HG03442 (cell line): ENCODE measurements at regions not wholly inside any gene's neighbourhood (a gene's known extent, or its start where the extent isn't known, plus 50 kb on each side); places are given as distances from the start of the nearest gene placed in this dataset.

Experiments used
- ATAC-seq: cut with Tn5 transposase; IDR thresholded peaks from one replicate; pipeline ENCODE4 v1.9.1; 2021; ENCODE audit warnings: mild to moderate bottlenecking, moderate library complexity; ENCODE audit not compliant: unreplicated experiment

DNA sequence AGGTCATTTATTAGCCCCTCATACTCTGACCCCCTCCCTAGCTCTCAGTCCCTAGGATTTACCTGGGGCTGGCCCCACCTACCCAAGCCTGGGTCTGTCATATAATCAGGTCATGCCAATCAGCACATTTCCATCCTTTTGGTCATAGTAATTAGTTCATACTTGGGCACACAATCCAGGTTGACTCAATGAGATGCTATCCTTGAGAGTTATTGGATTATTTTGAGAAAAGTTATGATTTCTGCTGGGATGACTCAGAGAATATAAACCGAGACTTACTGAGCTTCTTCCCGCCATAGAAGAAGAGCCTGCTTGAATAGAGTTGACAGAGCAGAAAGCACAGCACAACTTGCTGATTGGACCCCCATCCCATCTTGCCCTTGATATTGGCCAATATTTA lies 331.5 kb downstream of the CBLN1 start:
- ATAC-seq = no peak

DNA sequence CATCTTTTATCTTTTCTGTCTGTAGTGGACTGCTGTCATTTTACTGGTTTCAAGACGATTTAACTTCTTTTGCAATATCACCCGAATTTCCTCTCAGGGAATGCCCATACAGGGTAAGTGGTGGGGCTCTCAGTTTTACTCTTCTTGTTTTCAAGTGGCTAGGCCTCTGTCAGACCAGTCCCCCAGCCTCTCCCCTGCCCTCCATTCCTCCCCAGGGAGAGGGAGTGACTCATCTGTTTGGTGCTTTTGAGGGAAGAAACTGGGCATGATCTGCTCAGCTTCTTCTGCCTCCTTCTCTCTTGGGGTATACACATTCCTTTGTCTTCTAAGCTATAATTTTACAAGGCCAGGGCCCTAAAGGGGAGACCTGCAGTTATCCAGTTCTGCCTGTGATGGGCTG lies 332.0 kb downstream of the CBLN1 start:
- ATAC-seq = no peak

DNA sequence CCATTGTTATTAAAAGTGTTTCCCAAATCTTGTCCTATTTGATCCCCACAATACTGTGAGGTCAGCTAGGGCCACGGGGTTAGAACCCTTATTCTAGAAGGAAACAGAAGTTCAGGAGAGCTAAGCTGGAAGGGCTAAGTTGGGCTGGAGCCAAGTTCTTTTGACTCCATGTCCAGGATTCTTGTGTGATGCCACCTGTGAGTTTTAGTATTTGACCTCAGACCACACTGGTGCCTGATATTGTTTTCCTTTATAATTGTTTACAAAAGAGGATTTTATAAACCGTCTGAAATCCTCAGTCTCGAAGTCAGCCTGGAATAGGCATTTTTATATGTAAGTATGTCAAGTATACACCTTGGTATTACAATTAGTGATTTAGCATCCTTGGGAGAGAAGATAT lies 332.7 kb downstream of the CBLN1 start:
- no peak for ATAC-seq

DNA sequence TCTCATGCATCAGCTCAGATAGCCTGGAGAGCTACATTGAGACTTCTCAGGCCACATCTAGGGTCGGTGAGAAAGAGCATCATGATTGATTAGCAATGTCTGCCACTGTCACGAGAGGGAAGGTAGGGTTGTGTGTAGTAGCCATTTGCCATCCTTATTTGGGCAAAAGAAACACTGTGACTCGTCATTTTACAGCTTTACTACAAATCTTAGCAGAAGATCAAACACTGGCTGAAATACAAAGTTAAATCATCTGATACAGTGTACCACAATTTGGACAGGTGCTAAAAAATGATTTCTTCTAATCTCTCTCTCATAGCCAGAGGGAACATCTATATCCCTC lies 334.3 kb downstream of the CBLN1 start:
- ATAC-seq = no peak

DNA sequence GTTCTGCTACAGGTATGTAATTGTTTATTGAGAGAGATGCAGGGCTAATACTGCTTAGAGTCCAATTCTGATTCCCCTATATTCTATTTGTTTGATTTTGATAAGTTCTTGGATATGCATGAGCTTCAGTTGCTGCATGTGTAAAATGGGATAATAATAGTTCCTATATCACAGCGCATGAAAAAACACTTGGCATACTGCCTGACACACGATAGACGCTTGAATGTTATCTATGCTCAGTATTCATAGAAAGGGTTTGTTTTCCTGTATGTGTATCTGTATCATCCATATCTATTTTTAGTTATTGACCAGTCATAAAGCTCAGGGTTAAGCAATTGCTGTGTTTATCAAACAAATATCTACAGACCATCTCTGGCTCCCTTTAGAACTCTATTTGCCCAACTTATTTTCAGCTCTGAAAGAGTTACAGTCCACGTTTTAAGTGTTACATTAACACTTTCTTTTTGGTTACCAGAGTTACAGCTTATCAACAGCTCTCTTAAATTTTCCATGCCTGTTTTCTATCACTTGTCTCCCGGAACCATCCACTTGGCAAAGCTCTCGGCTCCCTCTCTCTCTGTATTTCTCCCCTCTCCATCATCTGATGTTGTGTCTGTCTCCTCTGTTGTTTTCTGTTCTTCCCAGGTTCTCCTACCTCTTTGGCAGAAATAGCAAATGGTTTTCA lies 334.8 kb downstream of the CBLN1 start:
- no peak for ATAC-seq

DNA sequence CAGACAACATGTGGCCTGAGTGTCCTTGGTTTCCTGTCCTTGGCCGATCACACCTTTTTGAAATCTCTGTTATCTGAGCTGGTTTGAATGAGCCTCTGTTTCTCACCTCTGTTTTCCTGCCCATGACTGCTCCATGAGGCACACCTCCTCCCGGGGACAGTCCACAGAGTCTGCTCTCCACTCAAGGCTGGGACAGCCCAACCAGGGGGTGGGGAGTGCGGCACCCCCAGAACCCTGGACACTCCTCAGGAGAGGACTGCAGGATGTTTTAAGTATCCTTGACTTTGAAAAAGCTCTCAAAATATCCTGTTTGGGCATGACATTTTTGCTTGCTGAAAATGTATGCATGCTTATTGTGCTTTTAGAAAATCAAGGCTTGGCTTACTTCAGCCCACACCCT lies 333.0 kb upstream of the N4BP1 start:
- ATAC-seq = no peak

DNA sequence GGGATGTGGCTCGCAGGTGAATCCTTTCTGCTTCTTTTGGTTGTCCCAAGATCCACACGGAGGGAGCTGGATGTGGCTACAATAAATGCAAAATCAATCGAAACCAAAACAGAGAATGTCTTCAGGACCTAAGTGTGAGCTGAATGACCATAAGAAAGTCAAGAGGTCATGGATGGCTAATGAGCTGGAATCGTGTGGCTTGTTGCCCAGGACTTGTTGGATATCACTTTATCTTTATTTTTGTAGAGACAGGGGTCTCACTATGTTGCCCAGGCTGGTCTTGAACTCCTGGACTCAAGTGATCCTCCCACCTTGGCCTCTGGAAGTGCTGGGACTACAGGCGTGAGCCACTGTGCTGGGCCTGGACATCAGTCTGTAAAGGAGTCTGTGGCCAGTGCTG lies 326.8 kb upstream of the N4BP1 start:
- ATAC-seq = no peak

DNA sequence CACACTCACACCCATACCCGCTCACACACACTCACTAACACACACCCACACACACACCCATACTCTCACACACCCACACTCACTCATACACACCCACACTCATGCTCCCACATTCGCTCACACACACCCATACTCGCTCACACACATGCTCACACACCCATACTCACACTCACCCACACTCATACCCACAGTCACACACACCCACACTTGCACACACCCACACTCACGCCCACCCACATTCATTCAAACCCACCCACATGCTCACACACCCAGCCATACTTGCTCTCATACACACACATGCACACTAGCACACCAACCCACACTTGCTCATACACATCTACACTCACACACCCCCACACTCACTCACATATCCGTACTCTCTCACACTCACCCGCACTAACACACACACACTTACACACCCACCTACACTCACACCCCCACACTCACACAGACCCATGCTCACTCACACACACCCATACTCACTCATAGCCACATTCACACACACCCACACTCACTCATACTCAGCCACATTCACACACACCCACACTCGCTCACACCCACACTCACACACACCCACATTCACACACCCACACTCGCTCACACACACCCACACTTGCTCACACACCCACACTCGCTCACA lies 322.4 kb upstream of the N4BP1 start:
- ATAC-seq = no peak

DNA sequence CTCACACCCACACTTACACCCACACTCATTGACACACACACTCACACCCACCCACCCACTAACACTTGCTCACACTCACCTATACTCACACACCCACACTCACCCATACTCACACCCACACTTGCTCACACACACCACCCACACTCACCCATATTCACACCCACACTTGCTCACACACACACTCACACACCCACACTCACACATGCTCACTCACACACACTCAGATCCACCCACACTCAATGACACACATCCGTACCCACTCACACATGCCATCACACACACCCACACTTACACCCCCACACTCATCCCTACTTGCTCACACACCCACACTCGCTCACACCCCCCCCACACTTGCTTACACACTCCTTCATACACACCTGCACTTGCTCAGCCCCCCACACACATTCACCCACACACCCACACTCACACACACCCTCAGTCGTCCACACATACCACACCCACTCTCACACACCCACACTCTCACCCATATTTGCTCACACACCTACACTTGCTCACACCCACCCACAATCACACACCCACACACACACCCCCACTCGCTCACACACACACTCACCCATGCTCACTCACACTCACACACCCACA lies 321.1 kb upstream of the N4BP1 start:
- no peak for ATAC-seq

DNA sequence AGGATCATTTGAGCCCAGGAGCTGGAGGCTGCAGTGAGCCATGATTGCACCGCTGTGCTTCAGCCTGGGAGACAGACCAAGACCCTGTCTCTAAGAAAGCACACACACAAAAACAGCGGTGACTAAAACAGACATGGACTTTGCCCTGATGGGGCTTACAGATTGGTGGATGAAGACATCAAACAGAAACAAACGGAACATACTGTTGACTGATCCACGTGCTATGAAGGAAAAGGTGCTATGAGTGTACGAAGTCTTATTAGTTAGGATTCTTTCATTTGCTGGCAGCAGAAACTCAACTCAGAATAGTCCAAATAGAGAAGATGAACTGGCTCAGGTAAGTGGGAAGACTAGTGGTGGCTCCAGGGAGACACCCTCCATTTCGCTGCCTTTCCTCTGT lies 309.8 kb upstream of the N4BP1 start:
- no peak for ATAC-seq

DNA sequence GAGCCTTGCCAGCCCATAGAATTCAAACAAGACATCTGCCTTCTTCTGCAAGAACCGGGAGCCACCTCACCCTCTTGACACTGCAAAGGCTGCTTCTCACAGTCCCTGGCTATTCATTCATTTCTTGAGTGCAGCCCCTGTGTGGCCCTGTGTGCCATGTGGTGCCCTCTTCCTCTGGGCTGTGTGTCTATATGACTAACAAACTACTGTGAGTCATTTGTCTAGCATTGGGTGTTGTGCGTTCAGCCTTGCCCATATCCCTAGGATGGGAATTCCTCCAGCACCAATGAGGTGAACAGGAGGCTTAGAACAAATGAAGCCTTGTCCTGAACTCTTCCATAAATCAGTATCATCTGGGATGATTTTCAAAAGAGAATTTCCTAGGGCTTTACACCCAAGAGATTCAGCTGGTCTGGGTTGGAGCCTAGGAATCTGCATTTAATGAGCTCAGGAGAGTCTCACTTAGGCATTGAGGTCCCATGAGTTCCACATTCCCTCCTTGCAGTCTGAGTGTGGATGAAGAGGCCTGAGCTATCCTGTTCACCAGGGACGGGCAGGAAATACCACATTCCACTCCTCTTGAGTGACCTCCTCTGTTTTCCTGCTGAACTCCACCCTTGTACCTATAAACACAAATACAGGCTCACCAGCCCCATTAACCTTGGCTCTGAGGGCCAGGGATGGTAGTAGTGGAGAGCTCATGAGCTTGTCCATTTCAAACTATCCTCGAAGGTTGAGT lies 308.7 kb upstream of the N4BP1 start:
- ATAC-seq = no peak

DNA sequence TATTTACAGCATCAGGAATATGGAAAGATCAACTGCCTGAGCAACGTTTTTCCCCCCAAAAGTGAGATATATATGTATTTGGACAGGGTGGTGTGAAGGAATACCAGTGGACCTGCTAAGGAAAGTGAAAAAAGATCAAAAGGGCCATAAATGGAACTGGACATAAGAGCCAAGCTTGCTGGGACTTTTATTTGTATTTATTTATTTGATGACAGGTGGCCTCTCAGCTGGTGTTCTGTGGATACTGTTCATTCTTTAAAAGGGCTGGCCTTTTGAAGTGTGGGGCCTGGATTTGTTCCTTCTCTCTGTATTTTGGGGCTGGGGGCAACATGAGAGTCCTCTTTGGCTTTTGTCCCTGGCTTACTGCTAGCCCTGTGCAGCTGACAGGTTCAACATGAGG lies 306.6 kb upstream of the N4BP1 start:
- no peak for ATAC-seq

DNA sequence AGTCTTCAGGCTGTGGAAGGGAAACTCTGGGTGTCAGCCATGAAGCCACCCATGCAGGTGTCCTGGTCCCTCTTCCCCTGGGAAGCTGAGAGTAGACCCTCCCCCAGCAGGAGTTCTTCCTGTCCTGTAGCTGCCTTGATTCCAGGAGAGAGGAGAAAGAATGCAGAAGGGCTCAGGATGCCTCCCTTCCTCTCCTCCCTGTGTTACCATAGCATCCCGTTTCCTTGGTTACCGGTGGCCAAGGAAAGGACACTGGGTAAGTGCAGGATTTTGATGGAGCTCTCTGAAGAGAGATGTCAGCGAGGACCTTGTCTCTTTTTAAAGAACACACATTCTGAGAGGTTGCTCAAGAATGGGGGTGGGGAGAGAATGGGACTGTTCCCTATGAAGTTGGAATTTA lies 304.1 kb upstream of the N4BP1 start:
- ATAC-seq = no peak

DNA sequence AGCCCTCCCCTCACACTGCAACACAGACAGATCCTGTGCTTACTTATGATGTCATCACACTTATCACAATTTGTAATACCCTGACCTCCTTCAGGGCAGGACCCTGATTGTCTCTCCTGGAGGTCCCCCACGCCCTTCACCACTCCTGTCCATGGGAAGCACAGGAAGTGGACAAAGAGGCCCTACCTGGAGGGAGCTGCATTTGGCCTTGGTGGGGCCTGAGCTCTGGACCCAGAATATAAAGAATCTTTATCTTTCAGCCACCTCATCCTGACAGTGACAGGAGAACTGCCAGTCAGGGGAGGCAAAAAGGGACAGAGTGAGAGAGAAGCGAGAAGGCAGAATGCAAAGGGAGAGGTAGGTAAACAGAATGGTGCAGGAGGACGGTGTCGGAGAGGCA lies 303.4 kb upstream of the N4BP1 start:
- no peak for ATAC-seq

DNA sequence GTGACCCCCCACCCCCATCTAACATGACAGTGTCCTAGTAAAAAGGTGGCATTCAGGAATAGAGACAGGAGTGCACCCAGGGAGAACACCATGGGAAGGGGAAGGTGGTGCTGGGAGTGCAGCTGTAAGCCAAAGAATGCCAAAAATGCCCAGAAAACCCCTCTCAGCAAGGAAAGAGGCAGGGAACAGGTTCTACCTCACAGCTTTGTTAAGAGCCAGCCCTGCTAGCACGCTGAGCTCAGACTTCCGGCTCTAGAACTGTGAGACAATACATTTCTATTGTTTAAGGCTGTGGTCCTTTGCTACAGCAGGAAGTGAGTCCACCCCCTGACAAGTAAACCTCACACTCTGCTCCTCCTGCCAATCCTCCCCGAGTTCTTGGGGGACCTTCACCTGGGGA lies 302.4 kb upstream of the N4BP1 start:
- no peak for ATAC-seq

DNA sequence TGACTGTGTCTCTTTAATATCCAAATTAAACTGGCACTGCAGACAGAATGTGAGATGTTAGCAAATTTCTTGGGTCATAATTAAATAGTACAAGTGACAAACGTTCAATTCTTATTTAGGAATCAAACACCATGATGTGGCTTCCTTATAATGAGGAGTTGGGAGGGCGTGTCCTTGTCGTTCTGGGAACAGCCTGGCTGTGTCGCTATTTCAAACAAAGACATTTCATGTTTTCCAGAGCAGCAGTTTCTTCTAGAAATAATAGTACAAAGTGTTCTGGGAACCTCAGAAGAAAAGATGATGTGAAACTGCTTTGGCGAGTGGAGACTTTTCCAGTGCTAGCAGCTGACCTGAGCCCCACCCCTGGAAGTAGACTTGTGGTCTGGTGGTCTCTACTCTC lies 301.7 kb upstream of the N4BP1 start:
- ATAC-seq = no peak

DNA sequence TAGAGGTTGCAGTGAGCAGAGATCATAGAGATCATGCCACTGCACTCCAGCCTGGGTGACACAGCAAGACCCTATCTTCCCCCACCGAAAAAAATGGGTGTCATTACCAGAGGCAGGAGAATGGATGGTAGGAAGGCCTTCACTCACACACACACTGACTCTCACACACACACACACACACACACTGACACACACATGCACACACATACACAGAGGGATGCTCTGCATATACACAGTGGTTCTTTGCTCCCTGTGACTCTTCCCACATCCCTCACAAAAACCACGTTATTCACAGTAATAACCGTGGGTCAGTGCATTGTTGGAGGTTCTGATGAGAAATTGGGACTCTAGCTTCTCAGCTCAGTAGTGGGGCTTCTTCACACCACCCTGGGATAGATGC lies 300.2 kb upstream of the N4BP1 start:
- ATAC-seq = no peak

DNA sequence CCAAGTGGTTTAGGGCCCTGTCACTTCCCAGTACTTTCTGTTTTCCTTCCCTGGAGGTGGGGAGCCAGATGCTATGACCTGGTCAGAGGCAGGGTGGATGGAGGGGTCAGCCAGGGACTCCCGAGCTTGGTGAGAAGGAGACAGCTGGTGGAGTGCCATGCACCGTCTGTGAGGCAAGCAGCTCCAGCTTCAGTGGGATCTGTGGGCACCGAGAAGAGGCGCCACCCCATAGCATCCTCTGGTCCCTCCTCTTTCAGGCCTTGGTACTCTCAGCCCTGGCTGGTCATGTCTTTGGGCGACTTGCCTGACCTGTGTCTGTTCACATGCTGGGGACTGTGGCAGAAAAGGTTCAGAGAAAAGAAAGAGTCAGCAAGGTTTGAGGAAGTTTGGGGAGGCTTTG lies 299.3 kb upstream of the N4BP1 start:
- ATAC-seq = no peak

DNA sequence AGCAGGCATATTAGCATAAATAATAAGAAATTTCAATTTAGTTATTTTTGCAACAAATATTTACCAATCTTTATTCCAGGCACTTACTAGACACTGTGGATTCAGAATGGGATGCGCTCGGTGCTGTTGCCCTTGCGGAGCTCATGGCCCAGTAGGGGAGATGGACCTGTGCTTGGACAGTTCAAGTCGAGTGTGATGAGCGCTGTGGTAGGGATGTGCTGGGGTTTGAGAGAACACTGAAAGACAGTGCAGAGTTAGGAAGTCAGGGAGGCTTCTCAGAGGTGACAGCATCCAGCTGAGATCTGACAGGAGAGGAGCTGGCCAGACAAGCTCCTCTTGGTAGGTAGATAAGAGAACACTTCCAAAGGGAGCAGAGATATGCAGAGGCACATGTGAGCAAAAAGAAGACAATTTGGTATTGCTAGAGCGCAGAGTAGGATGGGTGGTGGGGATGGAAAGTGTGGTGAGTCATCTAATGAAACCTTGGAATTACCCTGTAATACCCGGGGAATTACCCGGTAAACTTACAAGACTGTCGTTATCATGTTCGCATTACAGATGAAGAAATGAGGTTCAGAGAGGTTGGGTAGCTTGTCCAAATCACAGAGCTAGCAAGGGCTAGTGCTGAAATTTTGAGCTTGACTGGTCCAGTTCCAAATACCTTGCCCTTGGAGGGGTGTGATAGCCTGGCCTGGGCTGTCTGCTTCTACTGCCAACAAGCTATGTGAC lies 298.1 kb upstream of the N4BP1 start:
- ATAC-seq = peak; percentile 67

DNA sequence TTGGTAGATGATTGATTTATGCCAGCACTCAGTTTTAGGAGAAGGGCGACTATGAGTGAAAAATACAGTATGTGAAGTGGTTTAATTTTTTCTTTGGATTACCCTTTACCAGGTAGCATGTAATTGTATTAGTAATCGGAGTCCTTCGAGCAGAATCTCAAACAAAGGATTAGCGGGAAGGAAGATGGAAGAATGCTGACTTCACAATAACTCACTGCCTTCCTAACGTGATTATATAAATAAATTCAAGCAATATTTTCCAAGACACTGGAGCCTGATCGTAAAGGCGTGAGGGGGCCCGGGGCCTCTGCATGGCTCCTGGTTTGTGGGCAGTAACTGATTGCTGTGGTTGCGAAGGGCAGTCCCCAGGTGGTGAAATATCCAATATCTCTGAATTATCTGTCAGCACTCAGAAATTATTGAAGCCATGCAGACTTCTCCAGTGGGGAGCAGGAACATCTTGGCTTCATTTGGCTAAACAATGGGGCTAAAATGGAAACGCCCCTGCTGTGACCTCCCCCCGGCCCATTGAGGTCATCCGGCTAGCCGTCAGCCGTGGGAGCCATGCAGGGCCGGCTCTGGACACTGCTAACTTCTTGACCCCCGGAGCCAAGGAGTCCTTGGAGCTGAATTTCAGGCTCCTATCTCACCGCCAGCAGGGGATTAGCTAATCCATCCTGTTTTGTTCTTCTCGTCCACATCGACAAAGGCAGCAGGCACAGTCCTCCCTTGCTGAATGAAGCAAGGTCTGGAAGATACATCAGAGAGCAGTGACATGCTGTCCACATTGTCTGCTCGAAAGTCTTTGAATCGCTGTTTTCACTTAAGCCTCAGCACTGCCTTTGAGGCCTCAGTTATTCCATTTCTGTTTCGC lies 295.9 kb upstream of the N4BP1 start:
- no peak for ATAC-seq
